Frontal cortex (tissue), 3 donors: ENCODE measurements at regions not wholly inside any gene's neighbourhood (a gene's known extent, or its start where the extent isn't known, plus 50 kb on each side); places are given as distances from the start of the nearest gene placed in this dataset.

Experiments
- DNase-seq, 2 donors: peaks; one replicate each; pipeline ENCODE4 v3.0.0; 2012; ENCODE audit warnings: low spot score in 2 of 2
- FAIRE-seq: peaks from 2 replicates; lab custom pipeline; 2012; peaks lifted over from hg19 to GRCh38; lab: Jason Lieb, UNC
- donor health status: control.
- donor health status: control.
- donor health status: control.

DNA sequence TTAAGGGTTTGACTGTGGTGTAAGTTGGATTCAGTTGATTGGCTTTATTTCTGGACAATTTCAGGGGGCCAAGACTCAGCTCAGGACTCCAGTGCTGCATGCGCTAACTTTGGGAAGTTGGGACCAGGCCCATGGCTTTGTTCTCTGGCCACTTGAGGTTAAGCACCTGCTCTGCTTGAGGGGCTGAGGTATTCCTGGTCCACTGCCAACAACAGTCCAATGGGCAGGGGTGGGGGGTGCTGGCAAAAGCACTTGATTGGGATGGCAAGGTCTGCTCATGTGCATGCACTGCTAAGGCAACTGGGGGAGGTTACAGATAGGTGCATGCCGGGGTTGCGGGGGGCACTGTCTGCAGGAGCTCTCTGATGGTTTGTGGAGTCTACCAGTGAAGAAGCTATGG, 52.6 kb upstream of the ASB17 start:
- FAIRE-seq (no peak), DNase-seq (no peak)

GRCh38 chr1:75985827-75986226, 53.6 kb upstream of the ASB17 start:
- DNase-seq (no peak), FAIRE-seq (no peak)

DNA sequence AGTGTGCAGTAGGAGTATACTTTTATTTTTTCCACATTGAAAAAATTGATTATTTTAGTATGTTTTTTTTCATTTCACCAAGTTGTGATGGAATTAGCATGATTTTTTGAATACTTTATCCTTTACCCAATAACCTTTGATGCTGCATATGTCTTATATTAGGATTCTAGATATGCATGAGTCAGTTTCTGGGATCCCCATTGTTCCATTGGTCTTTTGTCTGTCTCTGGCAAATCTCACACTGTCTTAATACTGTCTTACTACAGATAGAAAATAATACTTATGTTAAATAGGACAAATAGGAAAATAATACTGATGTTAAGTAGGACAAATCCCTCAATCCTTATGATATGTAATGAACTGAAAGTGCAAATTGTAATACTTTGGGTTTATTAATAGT, 54.3 kb upstream of the ASB17 start:
- no peak for DNase-seq
- no peak for FAIRE-seq

- no peak for FAIRE-seq
- no peak for DNase-seq
These were observed 56.9 kb upstream of the ASB17 start for GRCh38 chr1:75989121-75989520.

DNA sequence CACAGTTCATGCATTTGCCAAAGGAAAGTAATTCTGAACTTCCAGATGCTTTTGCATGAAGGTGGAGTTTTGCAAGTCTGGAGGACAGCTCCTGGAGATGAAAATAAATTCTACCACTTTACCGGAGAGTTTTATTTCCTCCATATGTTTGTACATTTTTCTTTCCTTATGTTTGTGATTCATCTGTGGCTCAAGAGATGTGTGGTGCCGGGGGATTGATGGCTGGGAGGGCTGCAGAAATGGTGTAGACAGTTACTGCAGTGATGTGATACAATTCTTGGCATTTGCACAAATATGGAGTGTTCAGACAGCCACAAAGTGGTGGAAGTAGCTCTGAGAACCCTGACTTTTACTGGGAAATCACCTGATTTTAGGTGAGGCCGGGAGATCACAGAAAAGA, 58.5 kb upstream of the ASB17 start:
- no peak for DNase-seq
- no peak for FAIRE-seq

DNA sequence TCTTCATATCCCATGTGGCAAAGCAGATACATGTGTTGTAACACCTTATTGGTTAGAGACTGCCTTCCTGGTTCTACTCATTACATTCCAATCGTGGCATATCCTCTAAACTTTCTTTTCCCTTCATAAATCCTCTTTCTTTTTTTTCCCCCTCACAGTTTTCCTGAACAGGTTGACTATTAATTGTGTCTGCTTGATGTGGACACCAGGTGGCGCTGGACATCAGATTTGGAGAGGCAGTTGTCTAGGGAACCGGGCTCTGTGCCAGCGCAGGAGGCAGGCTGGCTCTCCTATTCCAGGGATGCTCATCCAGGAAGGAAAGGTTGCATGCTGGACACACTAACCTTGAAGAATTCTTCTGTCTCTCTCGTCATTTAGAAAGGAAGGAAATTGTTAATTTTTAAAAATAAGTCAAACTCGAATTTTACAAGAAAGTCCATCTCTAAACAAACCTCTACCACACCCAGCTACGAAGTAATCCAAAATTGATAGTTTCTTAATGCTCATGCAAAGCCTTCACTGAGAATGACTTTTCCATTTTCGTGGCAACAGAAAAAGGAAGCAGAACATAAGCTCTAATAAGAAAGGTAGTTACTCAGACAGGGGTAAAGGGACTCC, 59.4 kb upstream of the ASB17 start:
- FAIRE-seq, result peak; percentile 3

GRCh38 chr1:75992312-75992711, 60.1 kb upstream of the ASB17 start:
- no peak for DNase-seq
- FAIRE-seq, result no peak

More for the DNA sequence above, 59.4 kb upstream of the ASB17 start:
- DNase-seq, result peak; percentile 36 to 54

GRCh38 chr1:75993661-75994060, 61.5 kb upstream of the ASB17 start:
- no peak for DNase-seq
- no peak for FAIRE-seq

DNA sequence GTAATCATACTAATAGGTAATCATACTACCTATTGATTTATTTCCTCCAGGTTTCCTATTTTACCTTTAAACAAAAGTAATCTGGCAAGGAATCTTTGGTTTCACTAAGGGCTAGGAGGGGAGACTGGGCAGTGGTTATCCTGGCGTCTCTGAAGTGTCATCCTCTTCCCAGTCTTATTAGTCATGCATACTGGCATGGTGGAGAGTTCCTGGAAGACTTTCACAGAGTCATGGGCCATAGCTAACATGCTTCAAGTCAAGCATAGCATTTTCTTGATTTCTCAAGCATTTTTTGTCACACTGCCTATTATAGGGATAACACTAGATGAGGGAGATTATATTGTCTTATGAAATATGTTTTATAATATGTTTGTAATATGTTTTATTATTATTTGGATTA, 64.0 kb upstream of the ASB17 start:
- DNase-seq (no peak), FAIRE-seq (no peak)

GRCh38 chr1:75999034-75999433, 66.8 kb upstream of the ASB17 start:
- DNase-seq (no peak), FAIRE-seq (no peak)

DNA sequence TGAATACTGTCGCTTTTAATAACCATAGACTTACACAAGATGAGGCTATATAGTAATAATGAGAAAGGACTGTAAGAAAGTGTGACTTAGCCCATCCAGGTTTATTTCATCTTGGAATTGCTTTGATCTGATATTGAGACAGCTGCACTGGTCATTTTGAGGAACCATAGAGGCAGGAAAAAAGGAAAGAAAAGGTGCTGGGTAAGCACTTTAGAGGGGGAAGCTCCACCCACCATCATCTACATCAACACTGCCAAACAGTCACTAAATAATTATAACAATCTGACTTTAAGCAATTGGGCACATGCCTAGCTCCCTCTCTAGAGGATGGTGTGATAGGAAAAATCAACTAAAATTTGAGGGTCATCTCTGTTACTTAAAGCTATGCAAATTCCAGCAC, 70.6 kb upstream of the ST6GALNAC3 start:
- FAIRE-seq, result no peak
- DNase-seq, result no peak

- no peak for DNase-seq
- no peak for FAIRE-seq
These were observed 68.8 kb upstream of the ST6GALNAC3 start for GRCh38 chr1:76005765-76006164.

- DNase-seq (no peak), FAIRE-seq (no peak)
These were observed 68.3 kb upstream of the ST6GALNAC3 start for GRCh38 chr1:76006234-76006633.

GRCh38 chr1:76010802-76011201, 63.7 kb upstream of the ST6GALNAC3 start:
- DNase-seq (no peak), FAIRE-seq (no peak)

DNA sequence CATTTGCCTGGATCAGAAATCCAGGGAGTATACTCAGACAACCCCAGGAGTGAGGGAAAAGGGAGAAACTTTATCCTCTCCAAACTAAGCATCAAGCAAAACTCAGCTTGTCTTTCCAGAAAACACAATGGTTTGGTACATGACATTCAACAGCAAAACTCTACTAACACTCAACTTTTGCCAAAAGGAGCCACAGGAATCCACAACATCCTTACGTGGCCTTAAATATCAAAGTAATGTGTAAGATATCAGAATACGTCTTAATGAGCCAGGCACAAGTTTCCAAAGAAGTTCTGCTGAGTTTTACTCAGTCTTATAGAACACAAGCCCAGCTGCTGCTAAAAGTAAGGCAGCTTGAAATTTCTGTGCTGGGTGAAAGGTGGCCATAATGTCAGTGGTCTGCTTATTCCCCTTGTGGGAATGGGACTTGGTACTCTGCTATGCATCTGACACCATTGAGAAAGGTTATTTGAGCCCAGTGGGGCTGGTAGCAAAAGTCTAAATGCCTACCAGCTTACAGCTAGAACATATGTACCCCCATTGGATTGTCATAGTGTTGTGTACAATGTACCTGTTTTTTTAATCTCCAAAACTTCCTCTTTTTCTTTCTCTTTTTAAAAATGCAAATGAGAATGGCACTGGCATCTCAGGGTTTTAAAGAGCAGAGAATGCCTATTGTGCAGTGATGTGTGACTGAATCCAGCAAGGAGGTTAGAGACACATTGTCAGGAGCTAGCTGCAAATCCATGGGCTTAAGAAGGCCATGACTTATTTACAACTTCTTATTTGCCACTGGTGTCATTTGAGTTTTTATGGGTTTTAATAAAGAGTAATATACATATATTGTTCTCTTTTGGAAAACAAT, 62.0 kb upstream of the ST6GALNAC3 start:
- FAIRE-seq, result no peak
- DNase-seq, result no peak

- FAIRE-seq (no peak), DNase-seq (no peak)
These were observed 61.4 kb upstream of the ST6GALNAC3 start for GRCh38 chr1:76013206-76013581.

DNA sequence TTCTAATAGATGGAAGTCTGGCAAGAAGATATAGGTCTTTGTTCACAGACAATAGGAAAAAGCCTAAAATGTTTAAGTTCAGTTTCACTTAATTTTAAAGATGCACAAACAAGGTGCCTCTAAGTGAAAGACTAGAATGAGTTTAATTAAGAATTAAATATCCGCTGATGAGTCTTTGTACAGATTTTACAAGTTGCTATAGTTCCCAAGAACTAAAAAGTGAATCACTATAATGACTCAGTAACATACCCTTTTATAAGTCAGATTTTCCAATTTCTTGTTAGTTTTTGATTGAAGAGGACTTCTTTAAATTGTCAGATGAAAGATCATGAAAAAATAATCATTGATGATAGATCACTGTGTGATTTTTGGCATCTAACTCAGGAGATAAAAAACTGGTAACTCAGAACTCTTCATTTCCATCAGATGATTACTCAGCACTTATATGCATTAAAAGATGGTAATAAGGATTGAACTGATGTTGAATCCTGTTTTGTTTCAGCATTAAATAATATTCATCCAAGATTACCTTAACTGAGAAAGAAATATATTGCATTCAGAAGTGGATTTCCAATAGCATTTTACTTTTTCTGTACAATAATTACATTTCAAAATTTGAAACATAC, 59.0 kb upstream of the ST6GALNAC3 start:
- DNase-seq (no peak), FAIRE-seq (no peak)

DNA sequence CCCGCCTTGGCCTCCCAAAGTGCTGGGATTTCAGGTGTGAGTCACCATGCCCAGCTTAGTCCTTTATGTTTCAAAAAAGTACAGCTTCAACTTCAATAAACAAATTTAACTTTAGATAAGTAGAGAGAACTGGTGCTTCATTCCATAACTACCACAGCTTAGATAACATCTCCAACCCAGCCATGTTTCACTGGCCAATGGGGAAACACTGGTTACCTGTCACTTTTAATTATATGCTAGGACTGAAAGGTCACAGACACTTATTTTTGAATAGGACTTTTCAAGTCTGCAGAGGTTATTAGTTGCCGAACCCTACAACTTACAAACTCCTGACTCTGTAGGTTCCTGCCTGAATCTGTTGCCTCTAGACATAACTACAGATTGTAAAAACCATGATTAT, 56.5 kb upstream of the ST6GALNAC3 start:
- FAIRE-seq (no peak), DNase-seq (no peak)

DNA sequence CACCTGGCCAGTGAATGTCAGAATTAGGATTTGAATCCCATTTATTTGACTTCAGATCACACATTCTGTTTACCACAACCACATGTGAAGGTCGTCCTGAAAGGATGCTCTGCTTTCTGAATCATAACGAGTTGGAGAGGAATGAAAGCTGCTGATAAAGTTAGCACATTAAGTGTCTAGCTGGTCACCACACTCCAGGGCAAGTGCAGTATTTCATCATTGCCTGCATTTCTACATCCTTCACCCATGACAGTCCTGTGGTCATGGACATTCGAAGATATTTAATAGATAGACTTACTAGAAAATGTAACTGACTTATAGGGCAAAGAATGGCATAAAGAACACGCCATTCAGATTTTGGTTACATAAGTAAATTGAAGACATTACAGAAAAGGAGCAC, 52.7 kb upstream of the ST6GALNAC3 start:
- DNase-seq (no peak), FAIRE-seq (no peak)

GRCh38 chr1:76023669-76024435, 50.7 kb upstream of the ST6GALNAC3 start:
- DNase-seq (no peak), FAIRE-seq (no peak)
